ENCODE measurements at regions not wholly inside any gene's neighbourhood (a gene's known extent, or its start where the extent isn't known, plus 50 kb on each side); places are given as distances from the start of the nearest gene placed in this dataset.

- WGBS, 2 donors, result 76 to 88% methylated on average over 4 of the region's 4 CpGs
- Histone ChIP-seq H3K4me1 (no peaks in the 10 kb centered on the region), H3K4me3 (no peak overlapping the region), H3K36me3 (ENCODE audit: low read depth, missing control alignments) (no peaks in the 10 kb centered on the region), H3K27me3 (no peaks in the 10 kb centered on the region), H3K27ac (no peak overlapping the region), H3K9me3 (no peaks in the 10 kb centered on the region)
- TF ChIP-seq, protein P1, sequence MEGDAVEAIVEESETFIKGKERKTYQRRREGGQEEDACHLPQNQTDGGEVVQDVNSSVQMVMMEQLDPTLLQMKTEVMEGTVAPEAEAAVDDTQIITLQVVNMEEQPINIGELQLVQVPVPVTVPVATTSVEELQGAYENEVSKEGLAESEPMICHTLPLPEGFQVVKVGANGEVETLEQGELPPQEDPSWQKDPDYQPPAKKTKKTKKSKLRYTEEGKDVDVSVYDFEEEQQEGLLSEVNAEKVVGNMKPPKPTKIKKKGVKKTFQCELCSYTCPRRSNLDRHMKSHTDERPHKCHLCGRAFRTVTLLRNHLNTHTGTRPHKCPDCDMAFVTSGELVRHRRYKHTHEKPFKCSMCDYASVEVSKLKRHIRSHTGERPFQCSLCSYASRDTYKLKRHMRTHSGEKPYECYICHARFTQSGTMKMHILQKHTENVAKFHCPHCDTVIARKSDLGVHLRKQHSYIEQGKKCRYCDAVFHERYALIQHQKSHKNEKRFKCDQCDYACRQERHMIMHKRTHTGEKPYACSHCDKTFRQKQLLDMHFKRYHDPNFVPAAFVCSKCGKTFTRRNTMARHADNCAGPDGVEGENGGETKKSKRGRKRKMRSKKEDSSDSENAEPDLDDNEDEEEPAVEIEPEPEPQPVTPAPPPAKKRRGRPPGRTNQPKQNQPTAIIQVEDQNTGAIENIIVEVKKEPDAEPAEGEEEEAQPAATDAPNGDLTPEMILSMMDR (IDR thresholded peaks at IDR 0.05), result no peak
- no peak for TF ChIP-seq POLR2A (IDR thresholded peaks at IDR 0.05)
- no peak for DNase-seq
- intact Hi-C loops (cut with DNase I; ENCODE audit: low total_unique reads), result loop anchor here (10.0 kb wide), 1 partner anchor 223 kb away; no protein-coding TSS in a partner anchor
These were observed 84.1 kb upstream of the FOXP4 start for GRCh38 chr6:41462033-41462432.

DNA sequence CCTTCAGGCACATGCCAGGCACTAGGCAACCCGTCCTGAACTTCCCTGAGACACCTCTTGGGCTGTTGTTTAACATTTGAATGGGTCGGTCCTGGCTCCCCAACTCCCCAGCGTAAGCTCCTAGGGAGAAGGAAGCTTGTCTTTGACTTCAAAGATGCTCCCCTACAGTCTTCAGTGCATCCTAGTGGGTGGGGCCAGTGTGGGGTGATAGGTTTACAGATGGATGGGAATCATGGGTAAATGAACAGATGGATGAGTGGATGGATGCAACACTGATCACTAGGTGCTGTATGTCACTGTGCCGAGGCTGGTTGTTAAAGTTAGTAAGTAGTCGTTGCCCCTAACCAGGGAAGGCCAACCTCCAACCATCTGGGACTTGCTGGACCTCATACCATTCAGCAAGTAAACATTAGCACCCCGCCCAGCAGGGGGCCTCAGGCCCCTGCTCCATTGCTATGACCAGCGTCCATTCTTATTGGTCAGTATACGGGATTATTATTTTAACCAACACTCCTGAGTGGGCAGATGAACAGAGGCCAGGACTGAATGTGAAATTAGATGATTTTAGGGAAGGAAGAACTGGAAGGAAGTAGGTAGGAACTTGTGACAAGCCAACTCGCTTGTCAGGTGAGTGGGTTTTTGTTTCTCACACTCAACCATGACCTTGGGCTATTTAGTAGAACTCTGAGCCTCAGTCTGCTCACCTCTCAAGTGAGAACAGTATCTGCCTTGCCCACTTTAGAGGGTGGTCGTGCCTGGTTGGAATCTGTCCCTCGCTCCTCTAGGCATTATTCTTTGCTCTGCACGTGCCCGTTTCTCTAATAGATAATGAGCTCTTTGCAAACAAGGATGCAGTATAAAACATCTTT is 82.9 kb upstream of the FOXP4 start:
- peak; percentile 75 for DNase-seq

DNA sequence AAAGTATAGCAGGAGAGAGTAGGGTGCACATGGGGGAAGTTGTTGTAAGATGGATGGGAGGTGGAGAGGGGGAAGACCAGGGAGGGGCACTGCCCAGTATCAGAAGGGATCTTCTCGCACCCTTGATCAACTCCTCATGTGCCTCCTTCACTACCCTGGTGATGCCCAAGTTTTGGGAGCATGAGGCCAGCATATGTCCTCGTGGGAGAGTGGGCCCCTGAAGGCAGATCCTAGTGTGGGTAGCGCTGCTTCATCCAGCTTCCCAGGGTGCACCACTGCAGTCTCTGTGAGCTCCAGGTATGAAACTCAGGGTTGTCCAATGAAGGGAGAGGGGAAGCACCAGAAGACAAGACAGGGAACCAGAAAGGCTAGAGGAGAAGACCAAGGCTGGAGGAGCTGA is 82.2 kb upstream of the FOXP4 start:
- no peak overlapping the region for H3K4me3 ChIP-seq
- no peak overlapping the region for H3K27ac ChIP-seq
- no peaks in the 10 kb centered on the region for H3K36me3 ChIP-seq (ENCODE audit: low read depth, missing control alignments)
- no peaks in the 10 kb centered on the region for H3K4me1 ChIP-seq
- TF ChIP-seq POLR2A (IDR thresholded peaks at IDR 0.05), result no peak
- TF ChIP-seq, protein P1 (IDR thresholded peaks at IDR 0.05), result no peak
- intact Hi-C loops (cut with DNase I; ENCODE audit: low total_unique reads), result loop anchor here (10.0 kb wide), 1 partner anchor 221 kb away; no protein-coding TSS in a partner anchor
- DNase-seq, result no peak
- WGBS, 2 donors, result 88 to 91% methylated on average over 1 to 3 of the region's 3 CpGs
- H3K27me3 ChIP-seq, result no peaks in the 10 kb centered on the region
- H3K9me3 ChIP-seq, result no peaks in the 10 kb centered on the region

More for the DNA sequence above, 82.9 kb upstream of the FOXP4 start:
- no peak for TF ChIP-seq POLR2A (IDR thresholded peaks at IDR 0.05)
- TF ChIP-seq, protein P1 (IDR thresholded peaks at IDR 0.05), result peak; percentile 47 to 58 (median 51)
- WGBS, 2 donors, result 61 to 72% methylated on average over 13 of the region's 13 CpGs
- no peaks in the 10 kb centered on the region for H3K4me1 ChIP-seq
- H3K9me3 ChIP-seq, result no peaks in the 10 kb centered on the region
- no peaks in the 10 kb centered on the region for H3K36me3 ChIP-seq (ENCODE audit: low read depth, missing control alignments)
- H3K4me3 ChIP-seq, result no peak overlapping the region
- H3K27me3 ChIP-seq, result no peaks in the 10 kb centered on the region
- no peak overlapping the region for H3K27ac ChIP-seq
- intact Hi-C loops (cut with DNase I; ENCODE audit: low total_unique reads), result loop anchor here (10.0 kb wide), 1 partner anchor 222 kb away; no protein-coding TSS in a partner anchor

GRCh38 chr6:41464481-41464880 is 81.7 kb upstream of the FOXP4 start:
- no peaks in the 10 kb centered on the region for H3K4me1 ChIP-seq
- no peaks in the 10 kb centered on the region for H3K9me3 ChIP-seq
- H3K36me3 ChIP-seq (ENCODE audit: low read depth, missing control alignments), result no peaks in the 10 kb centered on the region
- intact Hi-C loops (cut with DNase I; ENCODE audit: low total_unique reads), result loop anchor here (10.0 kb wide), 1 partner anchor 220 kb away; no protein-coding TSS in a partner anchor
- H3K4me3 ChIP-seq, result no peak overlapping the region
- 90 to 93% methylated on average over 7 of the region's 7 CpGs for WGBS, 2 donors
- no peak overlapping the region for H3K27ac ChIP-seq
- H3K27me3 ChIP-seq, result no peaks in the 10 kb centered on the region
- no peak for TF ChIP-seq POLR2A (IDR thresholded peaks at IDR 0.05)
- TF ChIP-seq, protein P1 (IDR thresholded peaks at IDR 0.05), result no peak
- DNase-seq, result no peak
